ENCODE measurements at regions not wholly inside any gene's neighbourhood (a gene's known extent, or its start where the extent isn't known, plus 50 kb on each side); places are given as distances from the start of the nearest gene placed in this dataset.

GRCh38 chr1:59156051-59156450 lies 140.8 kb upstream of the FGGY start:
- DNase-seq (ENCODE audit: low spot score) = no peak
- WGBS (ENCODE audit: low lambda C conversion rate, missing lambda C conversion rate) = 40% methylated on average over 3 of the region's 3 CpGs
- Histone ChIP-seq H3K4me3 (no peak overlapping the region), H3K36me3 (replicated peaks; ENCODE audit: insufficient read depth, low read depth) (no peaks in the 10 kb centered on the region), H3K9me3 (ENCODE audit: low read depth) (peaks cover 10% of the 10 kb centered on the region), H2AFZ (no peak overlapping the region), H3K27me3 (no peaks in the 10 kb centered on the region), H3K4me1 (ENCODE audit: insufficient read depth) (peaks cover 13% of the 10 kb centered on the region), H3K27ac (no peak overlapping the region), H4K20me1 (ENCODE audit: insufficient read depth, poor library complexity, severe bottlenecking) (no peaks in the 10 kb centered on the region), H3K79me2 (no peaks in the 10 kb centered on the region), H3K4me2 (no peak overlapping the region), H3K9me2 (replicated peaks; ENCODE audit: insufficient read depth) (no peaks in the 10 kb centered on the region)
- TF ChIP-seq EZH2 (IDR thresholded peaks at IDR 0.05; ENCODE audit: borderline replicate concordance) (no peak), EZH2phosphoT487 (IDR thresholded peaks at IDR 0.05; ENCODE audit: low read depth, severe bottlenecking, unreplicated experiment) (no peak), CTCF (IDR thresholded peaks at IDR 0.05; ENCODE audit: poor library complexity) (no peak)

- no peaks in the 10 kb centered on the region for H3K36me3 ChIP-seq (replicated peaks; ENCODE audit: insufficient read depth, low read depth)
- no peak overlapping the region for H3K4me3 ChIP-seq
- no peaks in the 10 kb centered on the region for H3K79me2 ChIP-seq
- H3K4me1 ChIP-seq (ENCODE audit: insufficient read depth) = peaks cover 7% of the 10 kb centered on the region
- no peaks in the 10 kb centered on the region for H3K9me2 ChIP-seq (replicated peaks; ENCODE audit: insufficient read depth)
- H2AFZ ChIP-seq = peak overlapping the region; percentile 8
- H4K20me1 ChIP-seq (ENCODE audit: insufficient read depth, poor library complexity, severe bottlenecking) = no peaks in the 10 kb centered on the region
- DNase-seq (ENCODE audit: low spot score) = peak; percentile 38
- H3K27ac ChIP-seq = peak overlapping the region; percentile 29
- TF ChIP-seq EZH2phosphoT487 (IDR thresholded peaks at IDR 0.05; ENCODE audit: low read depth, severe bottlenecking, unreplicated experiment) (no peak), EZH2 (IDR thresholded peaks at IDR 0.05; ENCODE audit: borderline replicate concordance) (no peak), CTCF (IDR thresholded peaks at IDR 0.05; ENCODE audit: poor library complexity) (no peak)
- H3K27me3 ChIP-seq = no peaks in the 10 kb centered on the region
- H3K9me3 ChIP-seq (ENCODE audit: low read depth) = peaks cover 10% of the 10 kb centered on the region
- 17% methylated on average over 7 of the region's 7 CpGs for WGBS (ENCODE audit: low lambda C conversion rate, missing lambda C conversion rate)
- peak overlapping the region; percentile 26 for H3K4me2 ChIP-seq
Observed at GRCh38 chr1:59156526-59157199, 140.2 kb upstream of the FGGY start.

GRCh38 chr1:59158321-59158720 lies 138.6 kb upstream of the FGGY start:
- Histone ChIP-seq H3K9me2 (replicated peaks; ENCODE audit: insufficient read depth) (no peaks in the 10 kb centered on the region), H3K9me3 (ENCODE audit: low read depth) (peaks cover 10% of the 10 kb centered on the region), H3K27me3 (no peaks in the 10 kb centered on the region), H3K36me3 (replicated peaks; ENCODE audit: insufficient read depth, low read depth) (no peaks in the 10 kb centered on the region), H3K4me1 (ENCODE audit: insufficient read depth) (no peaks in the 10 kb centered on the region), H3K27ac (no peak overlapping the region), H3K4me2 (no peak overlapping the region), H3K4me3 (no peak overlapping the region), H3K79me2 (no peaks in the 10 kb centered on the region), H2AFZ (no peak overlapping the region), H4K20me1 (ENCODE audit: insufficient read depth, poor library complexity, severe bottlenecking) (no peaks in the 10 kb centered on the region)
- no peak for DNase-seq (ENCODE audit: low spot score)
- no peak for TF ChIP-seq EZH2phosphoT487 (IDR thresholded peaks at IDR 0.05; ENCODE audit: low read depth, severe bottlenecking, unreplicated experiment)
- TF ChIP-seq EZH2 (IDR thresholded peaks at IDR 0.05; ENCODE audit: borderline replicate concordance) = no peak
- TF ChIP-seq CTCF (IDR thresholded peaks at IDR 0.05; ENCODE audit: poor library complexity) = no peak

All from hepatocyte (in vitro differentiated cells).